C4-2B (cell line): ENCODE measurements at regions not wholly inside any gene's neighbourhood (a gene's known extent, or its start where the extent isn't known, plus 50 kb on each side); places are given as distances from the start of the nearest gene placed in this dataset.

Source experiments
- H3K27ac ChIP-seq: fragments of 450-650 bp; 2 replicates; pipeline ENCODE4 v1.5.1; 2017
- ZFX ChIP-seq: fragments of 450-650 bp; IDR thresholded peaks from 2 replicates; pipeline ENCODE4 v1.6.1; 2017
- TF ChIP-seq, protein P1 (sequence below): fragments of 450-650 bp; conservative IDR thresholded peaks from 2 replicates; pipeline ENCODE4 v1.5.1; 2017; ENCODE audit warnings: mild to moderate bottlenecking

DNA sequence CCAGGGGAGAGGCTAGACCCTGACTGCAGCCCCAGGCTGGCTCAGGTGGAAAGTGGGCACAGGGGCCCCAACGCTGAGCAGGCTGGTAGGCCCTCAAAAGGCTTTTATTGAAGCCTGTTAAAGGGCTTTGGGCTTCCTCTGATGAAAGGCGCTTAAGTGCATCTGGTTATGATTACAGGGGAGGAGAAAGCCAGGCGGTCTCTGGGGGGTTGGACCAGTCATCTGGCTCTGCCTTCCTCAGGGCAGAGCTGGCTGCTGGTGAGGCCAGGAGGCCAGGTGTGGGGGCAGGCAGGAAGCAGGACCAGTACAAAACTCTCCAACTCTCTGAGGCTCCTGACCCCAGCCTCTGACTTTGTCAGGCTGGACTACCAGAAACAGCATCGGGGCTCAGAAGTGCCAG is 68.8 kb upstream of the BCOR start:
- no peak for TF ChIP-seq ZFX
- TF ChIP-seq, protein P1, sequence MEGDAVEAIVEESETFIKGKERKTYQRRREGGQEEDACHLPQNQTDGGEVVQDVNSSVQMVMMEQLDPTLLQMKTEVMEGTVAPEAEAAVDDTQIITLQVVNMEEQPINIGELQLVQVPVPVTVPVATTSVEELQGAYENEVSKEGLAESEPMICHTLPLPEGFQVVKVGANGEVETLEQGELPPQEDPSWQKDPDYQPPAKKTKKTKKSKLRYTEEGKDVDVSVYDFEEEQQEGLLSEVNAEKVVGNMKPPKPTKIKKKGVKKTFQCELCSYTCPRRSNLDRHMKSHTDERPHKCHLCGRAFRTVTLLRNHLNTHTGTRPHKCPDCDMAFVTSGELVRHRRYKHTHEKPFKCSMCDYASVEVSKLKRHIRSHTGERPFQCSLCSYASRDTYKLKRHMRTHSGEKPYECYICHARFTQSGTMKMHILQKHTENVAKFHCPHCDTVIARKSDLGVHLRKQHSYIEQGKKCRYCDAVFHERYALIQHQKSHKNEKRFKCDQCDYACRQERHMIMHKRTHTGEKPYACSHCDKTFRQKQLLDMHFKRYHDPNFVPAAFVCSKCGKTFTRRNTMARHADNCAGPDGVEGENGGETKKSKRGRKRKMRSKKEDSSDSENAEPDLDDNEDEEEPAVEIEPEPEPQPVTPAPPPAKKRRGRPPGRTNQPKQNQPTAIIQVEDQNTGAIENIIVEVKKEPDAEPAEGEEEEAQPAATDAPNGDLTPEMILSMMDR = no peak
- no peak overlapping the region for H3K27ac ChIP-seq

DNA sequence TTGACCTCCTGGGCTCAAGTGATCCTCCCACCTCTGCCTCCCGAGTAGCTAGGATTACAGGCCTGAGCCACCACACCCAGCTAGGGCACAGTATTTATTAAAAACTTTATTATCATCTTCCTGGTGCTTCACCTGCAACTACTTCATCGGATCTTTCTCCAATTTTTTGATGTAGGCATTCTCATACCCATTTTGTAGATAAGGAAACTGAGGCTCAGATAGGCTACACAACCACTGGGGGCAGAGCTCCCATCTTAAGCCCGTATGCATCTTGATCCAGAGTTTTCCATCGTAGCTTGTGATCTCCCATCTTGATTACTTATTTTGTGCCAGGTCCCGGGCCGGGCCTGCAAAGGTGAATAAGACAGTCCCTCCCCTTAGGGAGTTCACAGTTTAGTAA is 68.1 kb upstream of the BCOR start:
- no peak overlapping the region for H3K27ac ChIP-seq
- TF ChIP-seq, protein P1 = no peak
- no peak for TF ChIP-seq ZFX

DNA sequence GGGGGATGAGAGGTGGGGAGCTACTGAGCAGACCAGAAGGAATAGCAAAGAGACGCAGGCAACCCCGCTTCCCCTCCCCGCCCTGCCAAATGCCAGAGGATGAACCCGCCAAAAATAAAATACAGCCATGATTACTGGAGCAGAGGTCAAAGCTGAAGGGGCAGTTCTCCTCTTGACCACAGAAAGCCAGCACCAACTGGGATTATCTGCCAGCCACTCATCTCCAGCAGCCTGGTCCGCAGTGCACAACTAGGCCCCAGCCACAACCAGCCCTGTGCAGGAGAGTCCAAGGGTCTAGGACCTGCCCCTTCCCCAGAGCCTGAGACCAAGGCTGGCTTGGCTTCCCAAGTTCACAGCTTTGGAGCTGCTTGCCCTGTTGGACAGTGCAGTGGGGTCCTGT is 67.4 kb upstream of the BCOR start:
- TF ChIP-seq, protein P1 = no peak
- TF ChIP-seq ZFX = no peak
- no peak overlapping the region for H3K27ac ChIP-seq

- H3K27ac ChIP-seq = no peak overlapping the region
- no peak for TF ChIP-seq ZFX
- TF ChIP-seq, protein P1 = no peak
Measured at GRCh38 chrX:40164751-40165150, 67.0 kb upstream of the BCOR start.

DNA sequence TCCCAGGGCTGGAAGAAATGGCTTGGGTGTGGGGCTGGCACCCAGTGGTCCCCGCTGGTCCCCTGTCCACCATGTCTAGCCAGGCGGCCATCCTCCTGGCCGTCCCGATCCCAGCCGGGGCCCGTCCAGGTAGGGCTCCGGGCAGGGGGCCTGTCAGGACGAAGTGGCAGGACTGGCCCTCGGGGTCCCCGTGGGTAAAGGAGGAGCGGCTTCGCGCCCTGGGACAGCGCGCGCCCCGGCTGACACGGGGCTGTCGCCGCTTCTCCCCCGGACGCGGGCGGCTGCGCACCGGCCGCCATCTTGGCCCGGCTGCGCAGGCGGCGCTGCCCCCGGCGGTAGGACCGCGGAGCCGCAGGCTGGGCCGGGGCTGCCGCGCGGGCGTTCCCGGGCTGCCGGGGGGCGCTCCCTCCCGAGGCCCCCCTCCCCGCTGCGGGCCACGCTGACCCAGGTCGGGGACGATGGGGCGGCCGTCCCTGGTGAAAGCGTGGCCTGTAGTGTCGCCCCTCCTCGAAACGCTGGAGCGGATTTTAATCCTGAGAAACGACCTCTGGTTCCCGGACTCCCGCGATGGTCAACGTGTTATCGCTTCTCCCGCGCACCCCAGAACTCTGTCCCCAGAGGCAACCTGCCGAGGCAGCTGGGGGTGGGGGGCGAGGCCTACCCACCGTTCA is 60.4 kb upstream of the BCOR start:
- TF ChIP-seq, protein P1 = peak; percentile 45; the same call in 1 of the 2 replicates
- TF ChIP-seq ZFX = no peak
- peak overlapping the region; percentile 79 for H3K27ac ChIP-seq

- no peak for TF ChIP-seq ZFX
- TF ChIP-seq, protein P1 = no peak
- peak overlapping the region; percentile 79 for H3K27ac ChIP-seq
Measured at GRCh38 chrX:40157228-40158035, 59.7 kb upstream of the BCOR start.
